ENCODE measurements at regions not wholly inside any gene's neighbourhood (a gene's known extent, or its start where the extent isn't known, plus 50 kb on each side); places are given as distances from the start of the nearest gene placed in this dataset.

DNA sequence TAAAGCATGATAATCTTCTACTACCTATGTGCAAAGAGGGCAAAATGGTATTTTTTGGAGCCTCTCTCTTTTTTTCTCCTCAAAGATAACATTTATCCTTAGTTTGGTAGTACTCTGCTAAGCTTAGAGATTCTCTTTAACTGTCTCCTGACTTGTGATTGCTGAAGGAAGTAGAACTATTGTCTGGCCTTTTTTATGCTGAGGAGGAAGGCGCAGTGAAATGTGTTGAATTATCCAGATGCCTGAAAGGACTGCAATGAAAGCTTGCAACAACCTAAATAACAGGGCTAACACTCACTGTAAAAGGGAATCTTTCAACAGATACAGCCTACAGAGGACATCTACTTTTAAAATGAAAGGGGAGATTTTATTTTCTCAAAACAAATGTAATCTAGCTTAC is 59.5 kb upstream of the CCDC160 start:
- TF ChIP-seq, protein P1, sequence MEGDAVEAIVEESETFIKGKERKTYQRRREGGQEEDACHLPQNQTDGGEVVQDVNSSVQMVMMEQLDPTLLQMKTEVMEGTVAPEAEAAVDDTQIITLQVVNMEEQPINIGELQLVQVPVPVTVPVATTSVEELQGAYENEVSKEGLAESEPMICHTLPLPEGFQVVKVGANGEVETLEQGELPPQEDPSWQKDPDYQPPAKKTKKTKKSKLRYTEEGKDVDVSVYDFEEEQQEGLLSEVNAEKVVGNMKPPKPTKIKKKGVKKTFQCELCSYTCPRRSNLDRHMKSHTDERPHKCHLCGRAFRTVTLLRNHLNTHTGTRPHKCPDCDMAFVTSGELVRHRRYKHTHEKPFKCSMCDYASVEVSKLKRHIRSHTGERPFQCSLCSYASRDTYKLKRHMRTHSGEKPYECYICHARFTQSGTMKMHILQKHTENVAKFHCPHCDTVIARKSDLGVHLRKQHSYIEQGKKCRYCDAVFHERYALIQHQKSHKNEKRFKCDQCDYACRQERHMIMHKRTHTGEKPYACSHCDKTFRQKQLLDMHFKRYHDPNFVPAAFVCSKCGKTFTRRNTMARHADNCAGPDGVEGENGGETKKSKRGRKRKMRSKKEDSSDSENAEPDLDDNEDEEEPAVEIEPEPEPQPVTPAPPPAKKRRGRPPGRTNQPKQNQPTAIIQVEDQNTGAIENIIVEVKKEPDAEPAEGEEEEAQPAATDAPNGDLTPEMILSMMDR (conservative IDR thresholded peaks at IDR 0.05; ENCODE audit: low read length) = no peak
- TF ChIP-seq EZH2phosphoT487 (IDR thresholded peaks at IDR 0.05; ENCODE audit: borderline replicate concordance, low read depth, low read length) = no peak
- Histone ChIP-seq H3K27ac (ENCODE audit: low read depth, low read length, poor library complexity, severe bottlenecking) (no peak overlapping the region), H3K9me3 (ENCODE audit: low read length) (no peaks in the 10 kb centered on the region), H2AFZ (ENCODE audit: low read length) (no peak overlapping the region), H3K4me3 (ENCODE audit: low read depth, low read length, poor library complexity, severe bottlenecking) (no peak overlapping the region), H4K20me1 (ENCODE audit: insufficient read depth, low read length) (no peaks in the 10 kb centered on the region), H3K36me3 (ENCODE audit: insufficient read depth, low read length) (no peaks in the 10 kb centered on the region), H3K4me1 (ENCODE audit: insufficient read depth, low read length, poor library complexity, severe bottlenecking) (no peaks in the 10 kb centered on the region), H3K79me2 (ENCODE audit: insufficient read depth, low read depth, low read length) (no peaks in the 10 kb centered on the region), H3K9me2 (ENCODE audit: insufficient read depth, low read length) (no peaks in the 10 kb centered on the region), H3K4me2 (ENCODE audit: low read length) (no peak overlapping the region)
- no TSS peak for BruUV-seq (replicated peaks)
- CTCF ChIA-PET (ENCODE audit: unreplicated experiment) = no interaction called here
- intact Hi-C loops (cut with micrococcal nuclease; ENCODE audit: unreplicated experiment) = no loop called here
- no peak for DNase-seq (ENCODE audit: low spot score)
- POLR2A ChIA-PET = no interaction called here

DNA sequence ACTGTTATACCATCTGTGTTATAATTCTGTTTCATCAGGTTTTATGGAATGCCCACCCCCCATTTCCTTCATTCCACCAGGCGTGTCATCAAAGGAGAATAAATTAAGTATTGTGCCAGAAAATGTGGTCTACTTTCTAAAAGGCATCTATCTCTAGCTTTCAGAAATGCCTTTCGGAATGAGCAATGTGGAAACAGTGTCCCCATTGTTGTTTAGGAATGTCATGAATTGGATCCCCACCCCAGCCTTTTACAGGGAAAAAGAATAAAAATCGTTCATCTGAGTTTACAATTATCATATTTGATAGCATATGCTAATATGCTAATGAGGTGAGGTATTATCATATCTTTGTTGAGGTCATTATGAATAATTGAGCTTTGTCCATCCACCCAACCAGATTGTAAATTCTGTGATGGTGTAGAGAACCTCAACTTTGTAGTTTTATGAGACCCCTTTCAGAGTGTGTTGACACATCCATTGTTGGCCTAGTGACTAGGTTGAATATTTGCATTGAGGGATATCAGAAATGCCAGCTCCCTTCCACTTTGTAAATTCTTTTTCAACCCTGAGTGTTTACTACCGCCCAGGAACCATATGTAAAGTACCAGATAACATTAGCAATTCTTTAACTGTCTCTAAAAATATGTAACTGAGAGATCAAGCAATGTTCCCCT is 56.2 kb upstream of the CCDC160 start:
- Histone ChIP-seq H3K27ac (ENCODE audit: low read depth, low read length, poor library complexity, severe bottlenecking) (no peak overlapping the region), H3K9me3 (ENCODE audit: low read length) (no peaks in the 10 kb centered on the region), H3K4me1 (ENCODE audit: insufficient read depth, low read length, poor library complexity, severe bottlenecking) (no peaks in the 10 kb centered on the region), H3K9me2 (ENCODE audit: insufficient read depth, low read length) (no peaks in the 10 kb centered on the region), H3K4me3 (ENCODE audit: low read depth, low read length, poor library complexity, severe bottlenecking) (no peak overlapping the region), H3K36me3 (ENCODE audit: insufficient read depth, low read length) (no peaks in the 10 kb centered on the region), H3K4me2 (ENCODE audit: low read length) (no peak overlapping the region), H2AFZ (ENCODE audit: low read length) (no peak overlapping the region), H3K79me2 (ENCODE audit: insufficient read depth, low read depth, low read length) (no peaks in the 10 kb centered on the region), H4K20me1 (ENCODE audit: insufficient read depth, low read length) (no peaks in the 10 kb centered on the region)
- ChIA-PET POLR2A (no interaction called here), CTCF (ENCODE audit: unreplicated experiment) (no interaction called here)
- intact Hi-C loops (cut with micrococcal nuclease; ENCODE audit: unreplicated experiment) = no loop called here
- DNase-seq (ENCODE audit: low spot score) = no peak
- TF ChIP-seq, protein P1 (conservative IDR thresholded peaks at IDR 0.05; ENCODE audit: low read length) = no peak
- no peak for TF ChIP-seq EZH2phosphoT487 (IDR thresholded peaks at IDR 0.05; ENCODE audit: borderline replicate concordance, low read depth, low read length)
- no TSS peak for BruUV-seq (replicated peaks)

DNA sequence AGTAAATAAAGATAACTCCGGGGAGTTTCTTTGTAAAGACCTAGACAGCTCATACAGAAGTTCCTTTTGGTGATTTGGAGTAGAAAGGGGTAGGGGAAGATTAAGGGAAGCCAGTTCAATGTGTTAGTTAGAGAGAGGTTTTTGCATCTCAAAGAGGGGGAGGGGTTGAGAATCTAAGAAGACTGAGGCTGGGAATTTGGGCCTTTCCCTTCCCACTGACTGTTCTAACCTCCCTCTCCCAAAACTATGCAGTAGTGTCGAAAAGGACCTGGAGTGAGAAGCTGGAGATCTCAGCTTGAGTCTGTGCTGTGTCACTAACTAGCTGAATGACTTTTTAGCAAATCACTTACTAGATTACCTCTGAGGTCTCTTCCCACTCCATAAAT is 55.7 kb upstream of the CCDC160 start:
- H3K9me2 ChIP-seq (ENCODE audit: insufficient read depth, low read length) = no peaks in the 10 kb centered on the region
- H3K4me3 ChIP-seq (ENCODE audit: low read depth, low read length, poor library complexity, severe bottlenecking) = no peak overlapping the region
- intact Hi-C loops (cut with micrococcal nuclease; ENCODE audit: unreplicated experiment) = no loop called here
- CTCF ChIA-PET (ENCODE audit: unreplicated experiment) = no interaction called here
- H3K36me3 ChIP-seq (ENCODE audit: insufficient read depth, low read length) = no peaks in the 10 kb centered on the region
- H2AFZ ChIP-seq (ENCODE audit: low read length) = no peak overlapping the region
- H3K4me2 ChIP-seq (ENCODE audit: low read length) = no peak overlapping the region
- TF ChIP-seq, protein P1 (conservative IDR thresholded peaks at IDR 0.05; ENCODE audit: low read length) = no peak
- no peak for TF ChIP-seq EZH2phosphoT487 (IDR thresholded peaks at IDR 0.05; ENCODE audit: borderline replicate concordance, low read depth, low read length)
- H3K4me1 ChIP-seq (ENCODE audit: insufficient read depth, low read length, poor library complexity, severe bottlenecking) = no peaks in the 10 kb centered on the region
- no peaks in the 10 kb centered on the region for H3K79me2 ChIP-seq (ENCODE audit: insufficient read depth, low read depth, low read length)
- no peak for DNase-seq (ENCODE audit: low spot score)
- no peaks in the 10 kb centered on the region for H3K9me3 ChIP-seq (ENCODE audit: low read length)
- BruUV-seq (replicated peaks) = no TSS peak
- POLR2A ChIA-PET = no interaction called here
- no peak overlapping the region for H3K27ac ChIP-seq (ENCODE audit: low read depth, low read length, poor library complexity, severe bottlenecking)
- no peaks in the 10 kb centered on the region for H4K20me1 ChIP-seq (ENCODE audit: insufficient read depth, low read length)
